ENCODE measurements at regions not wholly inside any gene's neighbourhood (a gene's known extent, or its start where the extent isn't known, plus 50 kb on each side); places are given as distances from the start of the nearest gene placed in this dataset.
A peak's percentile ranks its signal among the peaks of the same experiment; 100 is the strongest.

- DNase-seq: no peak
These were observed 286.4 kb downstream of the ZEB1 start for GRCh38 chr10:31605426-31605825.

DNA sequence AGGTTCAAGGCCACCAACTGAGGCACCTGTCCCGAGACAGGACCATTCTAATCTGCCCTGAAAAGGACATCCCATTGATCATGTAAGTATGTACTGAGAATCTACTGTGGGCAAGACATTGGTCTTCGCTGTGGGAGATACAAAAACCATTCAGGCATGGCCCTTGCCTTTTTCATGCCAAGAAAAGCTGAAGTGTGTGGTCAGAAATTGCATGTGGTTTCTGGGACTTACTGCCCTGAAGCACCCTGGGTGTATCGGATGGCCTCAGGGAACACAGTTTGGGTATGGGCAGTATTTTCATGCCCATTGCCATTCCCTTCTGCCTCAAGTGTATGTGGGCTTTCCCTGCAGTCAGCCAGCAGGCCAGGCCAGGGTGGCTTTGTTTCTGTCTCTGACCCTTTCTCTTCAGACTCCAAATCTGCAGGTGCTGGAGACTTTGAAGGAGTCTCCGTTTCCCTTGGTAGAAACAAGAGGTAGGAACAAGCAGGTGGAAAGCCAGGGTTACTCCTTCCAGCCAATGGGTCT lies 285.7 kb downstream of the ZEB1 start:
- no peak for DNase-seq

- DNase-seq: peak; percentile 93
These were observed 285.1 kb downstream of the ZEB1 start for GRCh38 chr10:31604096-31604495.

- peak; percentile 98 for DNase-seq
These were observed 284.4 kb downstream of the ZEB1 start for GRCh38 chr10:31603235-31604087.

DNA sequence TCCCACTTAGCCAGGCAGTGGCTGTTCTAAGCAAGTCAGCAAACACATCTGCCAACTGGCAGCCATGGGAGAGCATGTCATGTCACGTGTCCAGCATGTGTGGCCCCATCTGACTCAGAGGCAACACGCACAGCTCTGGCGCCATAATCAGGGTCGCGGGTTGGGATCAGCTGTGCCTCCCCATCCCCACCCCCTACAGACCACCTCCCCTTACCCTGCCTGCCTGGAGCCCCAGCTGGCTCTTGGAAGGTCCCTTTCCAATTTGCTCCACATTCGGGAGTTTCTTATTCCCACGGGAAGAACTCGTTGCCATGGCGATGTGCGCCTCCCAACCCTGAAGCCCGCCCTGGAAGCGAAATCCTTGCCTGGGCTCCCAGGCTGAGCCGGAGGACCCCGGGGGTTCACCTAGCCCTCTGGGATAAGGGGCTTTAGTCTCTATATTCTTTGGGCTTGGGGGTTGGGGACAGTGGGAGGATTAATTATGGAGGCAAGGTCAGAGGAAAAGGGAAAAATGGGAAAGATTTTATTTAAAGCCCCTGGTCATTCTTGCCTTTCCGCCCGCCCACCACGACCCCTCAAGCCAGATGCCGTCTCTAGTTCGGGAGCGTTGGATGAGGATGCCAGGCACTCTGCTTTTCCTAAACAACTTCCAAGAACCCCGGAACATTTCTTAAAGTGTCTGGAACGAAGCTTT lies 283.7 kb downstream of the ZEB1 start:
- peak; percentile 93 for DNase-seq

- no peak for DNase-seq
These were observed 282.1 kb downstream of the ZEB1 start for GRCh38 chr10:31601136-31601535.

DNA sequence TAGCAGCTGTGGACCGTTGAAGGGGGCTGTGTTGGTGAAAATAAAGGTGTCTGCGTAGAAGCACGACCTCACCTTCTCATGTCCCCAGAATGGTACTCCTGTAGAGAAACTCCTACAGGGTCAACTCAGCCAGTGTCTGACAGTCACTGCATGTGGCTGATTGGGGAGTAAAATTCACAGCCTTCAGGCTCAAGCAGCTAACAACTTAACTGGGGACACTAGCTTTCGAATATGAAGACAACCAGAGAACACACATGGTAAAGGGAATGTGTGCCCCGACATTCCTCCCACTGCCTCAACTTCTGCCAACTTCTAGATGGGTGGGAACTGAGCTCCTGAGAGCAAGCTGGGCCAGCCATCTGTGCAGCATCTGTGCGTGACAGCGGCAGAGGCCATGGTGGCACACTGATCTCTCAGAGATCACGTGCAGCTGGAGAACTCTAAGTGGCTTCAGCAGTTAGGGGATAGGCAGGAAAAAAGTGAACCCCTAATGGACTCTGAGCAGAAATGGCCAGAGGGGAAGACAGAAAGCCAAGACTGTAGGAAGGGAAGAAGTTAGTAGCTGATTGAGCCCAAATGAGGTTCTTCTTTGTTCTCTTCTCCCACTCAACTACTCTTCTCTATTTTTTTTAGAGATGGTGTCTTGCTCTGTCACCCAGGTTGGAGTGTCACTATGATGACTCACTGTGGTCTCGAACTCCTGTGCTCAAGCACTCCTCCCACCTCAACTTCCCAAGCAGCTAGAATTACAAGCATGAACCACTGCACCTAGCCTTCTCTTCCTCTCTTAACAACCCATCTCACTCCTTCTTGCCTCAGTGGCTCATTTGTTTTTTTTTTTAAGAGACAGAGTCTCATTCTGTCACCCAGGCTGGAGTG lies 280.8 kb downstream of the ZEB1 start:
- peak; percentile 66 for DNase-seq

- no peak for DNase-seq
These were observed 277.7 kb downstream of the ZEB1 start for GRCh38 chr10:31596765-31597164.

DNA sequence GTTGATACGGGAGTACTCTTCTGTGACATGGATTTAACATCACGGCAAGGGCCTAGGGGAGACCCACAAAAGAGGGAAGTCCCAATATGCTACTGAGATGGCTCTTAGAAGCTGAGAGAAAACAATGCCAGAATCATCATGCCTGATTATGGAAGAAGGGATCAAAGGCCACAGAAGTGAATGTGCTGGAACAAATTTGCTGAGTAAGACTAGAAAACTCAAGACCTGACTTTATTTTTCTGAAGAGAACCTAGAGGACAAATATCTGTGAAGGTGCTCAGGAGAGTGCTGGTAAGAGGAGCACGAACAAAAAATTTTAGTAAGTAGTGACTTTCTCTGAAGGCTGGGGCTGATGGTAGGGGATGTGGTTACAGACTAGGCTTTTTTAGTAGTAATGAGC lies 277.0 kb downstream of the ZEB1 start:
- DNase-seq: no peak

- no peak for DNase-seq
These were observed 275.4 kb downstream of the ZEB1 start for GRCh38 chr10:31594347-31594873.

- DNase-seq: no peak
These were observed 274.1 kb downstream of the ZEB1 start for GRCh38 chr10:31593124-31593523.

DNA sequence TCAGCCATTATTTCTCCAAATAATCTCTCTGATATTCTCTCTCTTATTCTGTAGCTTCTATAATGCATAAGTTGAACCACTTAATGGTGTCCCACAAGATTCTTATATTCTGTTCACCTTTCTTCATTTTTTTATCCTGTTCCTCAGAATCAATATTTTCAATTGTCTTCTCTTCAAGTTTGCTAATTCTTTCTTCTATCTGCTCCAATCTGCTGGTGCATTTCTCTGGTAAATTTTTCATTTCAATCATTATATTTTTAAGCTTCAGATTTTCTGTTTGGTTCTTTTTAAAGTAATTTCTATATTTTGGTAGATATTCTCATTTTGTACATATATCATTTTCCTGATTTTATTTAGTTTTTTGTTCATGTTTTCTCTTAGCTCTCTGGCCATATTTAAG lies 272.6 kb downstream of the ZEB1 start:
- DNase-seq: no peak

DNA sequence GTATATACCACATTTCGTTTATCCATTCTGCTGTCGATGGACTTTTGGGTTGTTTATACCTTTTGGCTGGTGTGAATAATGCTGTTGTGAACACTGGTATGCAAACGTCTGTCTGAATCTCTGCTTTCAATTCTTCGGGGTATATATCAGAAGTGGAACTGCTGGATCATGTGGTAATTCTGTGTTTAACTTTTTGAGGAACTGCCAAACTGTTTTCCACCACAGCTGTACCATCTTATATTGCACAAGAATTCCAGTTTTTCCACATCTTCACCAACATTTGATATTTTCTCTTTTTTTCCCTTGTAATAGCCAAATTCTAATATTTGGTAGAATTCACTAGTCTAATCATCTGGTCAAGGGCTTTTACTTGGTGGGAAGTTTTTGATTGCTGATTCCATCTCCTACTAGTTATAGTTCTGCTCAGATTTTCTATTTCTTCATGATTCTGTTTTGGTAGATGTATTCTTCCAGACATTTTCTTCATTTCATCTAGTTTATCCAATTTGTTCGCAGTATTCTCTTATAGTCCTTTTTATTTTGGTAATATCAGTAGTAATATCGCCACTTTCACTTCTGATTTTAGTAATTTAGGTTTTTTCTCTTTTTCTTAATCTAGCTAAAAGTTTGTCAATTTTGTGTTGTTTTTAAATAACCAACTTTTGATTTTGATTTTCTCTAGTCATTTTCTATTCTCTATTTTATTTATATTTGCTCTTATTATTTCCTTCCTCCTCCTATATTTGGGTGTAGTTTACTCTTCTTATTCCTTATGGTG lies 271.2 kb downstream of the ZEB1 start:
- peak; percentile 55 for DNase-seq

DNA sequence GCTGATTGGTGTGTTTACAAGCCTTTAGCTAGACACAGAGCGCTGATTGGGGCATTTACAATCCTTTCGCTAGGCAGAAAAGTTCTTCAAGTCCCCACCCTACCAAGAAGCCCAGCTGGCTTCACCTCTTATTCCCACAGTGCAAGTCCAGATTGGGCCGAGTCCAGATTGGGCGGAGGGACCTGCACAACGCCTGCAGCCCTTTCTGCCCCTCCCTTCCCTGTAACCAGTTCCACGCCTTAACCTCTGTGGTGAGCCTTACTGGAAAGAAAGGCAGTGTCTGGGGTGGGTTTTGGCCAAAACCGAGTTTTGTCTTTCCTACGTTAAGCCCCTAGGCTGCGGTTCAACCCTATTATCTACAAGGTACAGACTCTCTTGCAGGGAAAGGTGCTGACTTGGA lies 268.7 kb downstream of the ZEB1 start:
- no peak for DNase-seq

DNA sequence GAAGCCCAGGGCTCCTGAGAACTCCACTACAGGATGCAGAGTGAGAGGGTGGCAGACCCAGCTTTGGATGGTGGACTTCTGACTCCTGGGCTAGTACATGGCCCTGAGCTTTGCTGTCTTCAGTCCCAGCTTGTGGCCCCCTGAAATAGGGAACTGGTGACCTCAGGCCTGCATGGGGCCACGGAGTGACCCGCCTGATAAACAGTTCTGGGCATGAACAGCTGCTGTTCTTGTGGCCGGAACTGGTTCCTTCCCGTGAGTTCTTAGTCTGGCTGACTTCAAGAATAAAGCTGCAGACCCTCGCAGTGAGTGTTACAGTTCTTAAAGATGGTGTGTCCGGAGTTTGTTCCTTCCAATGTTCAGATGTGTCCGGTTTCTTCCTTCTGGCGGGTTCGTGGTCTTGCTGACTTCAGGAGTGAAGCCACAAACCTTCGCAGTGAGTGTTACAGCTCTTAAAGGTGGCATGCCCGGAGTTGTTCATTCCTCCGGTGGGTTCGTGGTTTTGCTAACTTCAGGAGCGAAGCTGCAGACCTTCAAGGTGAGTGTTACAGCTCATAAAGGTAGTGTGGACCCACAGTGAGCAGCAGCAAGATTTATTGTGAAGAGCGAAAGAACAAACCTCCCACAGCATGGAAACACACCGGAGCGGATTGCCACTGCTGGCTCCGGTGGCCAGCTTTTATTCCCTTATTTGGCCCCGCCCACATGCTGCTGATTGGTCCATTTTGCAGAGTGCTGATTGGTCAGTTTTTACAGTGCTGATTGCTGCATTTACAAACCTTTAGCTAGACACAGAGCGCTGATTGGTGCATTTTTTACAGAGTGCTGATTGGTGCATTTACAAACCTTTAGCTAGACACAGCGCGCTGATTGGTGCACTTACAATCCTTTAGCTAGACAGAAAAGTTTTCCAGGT lies 268.0 kb downstream of the ZEB1 start:
- no peak for DNase-seq

GRCh38 chr10:31584876-31585275 lies 265.9 kb downstream of the ZEB1 start:
- peak; percentile 60 for DNase-seq

GRCh38 chr10:31584098-31584631 lies 265.1 kb downstream of the ZEB1 start:
- DNase-seq: no peak

DNA sequence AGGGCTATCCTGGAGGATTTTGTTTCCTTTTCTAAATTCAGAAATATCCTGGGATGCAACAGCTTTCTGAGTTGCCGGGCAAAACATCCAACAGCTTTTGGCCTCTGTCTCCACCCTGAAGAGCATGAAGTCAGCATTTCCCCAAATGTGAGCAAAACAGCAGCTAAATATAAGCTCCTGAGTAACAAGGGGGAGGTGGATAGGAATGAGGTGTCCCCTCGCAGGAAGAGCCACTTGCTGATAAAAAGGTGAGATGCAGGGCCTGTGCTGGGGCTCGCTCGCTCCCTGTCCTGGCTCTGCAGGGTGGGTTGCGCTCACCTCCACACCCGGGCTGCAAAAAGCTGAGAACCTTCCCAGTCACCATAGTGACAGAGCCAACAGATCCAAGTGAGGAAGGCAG lies 264.3 kb downstream of the ZEB1 start:
- no peak for DNase-seq

- peak; percentile 58 for DNase-seq
These were observed 263.5 kb downstream of the ZEB1 start for GRCh38 chr10:31582365-31583052.

All from tongue (tissue), 1 donor.